ENCODE measurements at regions not wholly inside any gene's neighbourhood (a gene's known extent, or its start where the extent isn't known, plus 50 kb on each side); places are given as distances from the start of the nearest gene placed in this dataset.

DNA sequence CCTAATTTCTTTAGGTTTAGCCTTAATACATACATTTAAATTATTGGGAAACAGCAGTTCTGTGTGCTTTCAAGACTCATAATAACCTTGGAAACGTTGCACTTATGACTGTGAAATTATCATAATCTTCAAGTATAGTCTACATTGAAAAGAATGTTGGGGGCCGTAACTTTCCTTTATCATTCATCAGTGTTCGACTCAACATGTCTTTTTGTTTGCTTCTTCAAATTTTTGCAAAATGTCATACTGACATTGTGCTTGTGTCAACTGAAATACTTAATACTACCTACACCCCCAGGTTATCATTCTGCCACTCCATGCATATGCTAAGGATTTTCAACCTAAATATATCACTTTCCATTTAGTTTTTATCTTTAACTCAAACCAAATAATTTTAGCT is 1562.9 kb downstream of the OLFM4 start:
- H3K27ac ChIP-seq, result no peak overlapping the region
- no peaks in the 10 kb centered on the region for H3K79me2 ChIP-seq
- no peaks in the 10 kb centered on the region for H3K36me3 ChIP-seq (replicated peaks; ENCODE audit: insufficient read depth, low read depth)
- DNase-seq (ENCODE audit: low spot score), result no peak
- no peaks in the 10 kb centered on the region for H4K20me1 ChIP-seq (ENCODE audit: insufficient read depth, poor library complexity, severe bottlenecking)
- H3K4me3 ChIP-seq, result no peak overlapping the region
- H2AFZ ChIP-seq, result no peak overlapping the region
- H3K9me3 ChIP-seq (ENCODE audit: low read depth), result no peaks in the 10 kb centered on the region
- no peak overlapping the region for H3K4me2 ChIP-seq
- TF ChIP-seq EZH2phosphoT487 (IDR thresholded peaks at IDR 0.05; ENCODE audit: low read depth, severe bottlenecking, unreplicated experiment) (no peak), EZH2 (IDR thresholded peaks at IDR 0.05; ENCODE audit: borderline replicate concordance) (no peak)
- TF ChIP-seq, protein P1, sequence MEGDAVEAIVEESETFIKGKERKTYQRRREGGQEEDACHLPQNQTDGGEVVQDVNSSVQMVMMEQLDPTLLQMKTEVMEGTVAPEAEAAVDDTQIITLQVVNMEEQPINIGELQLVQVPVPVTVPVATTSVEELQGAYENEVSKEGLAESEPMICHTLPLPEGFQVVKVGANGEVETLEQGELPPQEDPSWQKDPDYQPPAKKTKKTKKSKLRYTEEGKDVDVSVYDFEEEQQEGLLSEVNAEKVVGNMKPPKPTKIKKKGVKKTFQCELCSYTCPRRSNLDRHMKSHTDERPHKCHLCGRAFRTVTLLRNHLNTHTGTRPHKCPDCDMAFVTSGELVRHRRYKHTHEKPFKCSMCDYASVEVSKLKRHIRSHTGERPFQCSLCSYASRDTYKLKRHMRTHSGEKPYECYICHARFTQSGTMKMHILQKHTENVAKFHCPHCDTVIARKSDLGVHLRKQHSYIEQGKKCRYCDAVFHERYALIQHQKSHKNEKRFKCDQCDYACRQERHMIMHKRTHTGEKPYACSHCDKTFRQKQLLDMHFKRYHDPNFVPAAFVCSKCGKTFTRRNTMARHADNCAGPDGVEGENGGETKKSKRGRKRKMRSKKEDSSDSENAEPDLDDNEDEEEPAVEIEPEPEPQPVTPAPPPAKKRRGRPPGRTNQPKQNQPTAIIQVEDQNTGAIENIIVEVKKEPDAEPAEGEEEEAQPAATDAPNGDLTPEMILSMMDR (IDR thresholded peaks at IDR 0.05; ENCODE audit: poor library complexity), result no peak
- WGBS (ENCODE audit: low lambda C conversion rate, missing lambda C conversion rate), result 84% methylated on average over 3 of the region's 3 CpGs
- H3K4me1 ChIP-seq (ENCODE audit: insufficient read depth), result no peaks in the 10 kb centered on the region
- no peaks in the 10 kb centered on the region for H3K27me3 ChIP-seq
- H3K9me2 ChIP-seq (replicated peaks; ENCODE audit: insufficient read depth), result no peaks in the 10 kb centered on the region

DNA sequence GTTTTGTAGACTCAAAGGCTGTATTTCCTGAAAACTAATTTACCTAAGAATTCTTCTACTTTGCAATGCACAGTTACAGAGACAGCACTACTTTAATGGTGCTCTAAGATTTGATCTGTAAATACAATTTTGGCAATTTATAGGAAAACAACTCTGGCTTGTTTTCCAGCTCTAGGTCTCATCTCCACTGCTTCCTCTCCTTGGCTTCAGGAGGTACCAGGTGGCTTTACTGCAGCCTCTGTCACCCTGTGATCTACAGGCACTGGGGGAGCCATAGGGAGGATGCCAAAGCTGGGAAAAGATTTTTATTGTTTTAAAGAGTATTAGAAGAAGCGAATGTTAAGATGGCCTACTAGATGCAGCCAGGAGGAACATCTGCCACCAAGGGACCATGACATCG is 1563.6 kb downstream of the OLFM4 start:
- Histone ChIP-seq H4K20me1 (ENCODE audit: insufficient read depth, poor library complexity, severe bottlenecking) (no peaks in the 10 kb centered on the region), H2AFZ (no peak overlapping the region), H3K27ac (no peak overlapping the region), H3K27me3 (no peaks in the 10 kb centered on the region), H3K9me2 (replicated peaks; ENCODE audit: insufficient read depth) (no peaks in the 10 kb centered on the region), H3K4me1 (ENCODE audit: insufficient read depth) (no peaks in the 10 kb centered on the region), H3K4me2 (no peak overlapping the region), H3K36me3 (replicated peaks; ENCODE audit: insufficient read depth, low read depth) (no peaks in the 10 kb centered on the region), H3K79me2 (no peaks in the 10 kb centered on the region), H3K9me3 (ENCODE audit: low read depth) (no peaks in the 10 kb centered on the region), H3K4me3 (no peak overlapping the region)
- TF ChIP-seq EZH2 (IDR thresholded peaks at IDR 0.05; ENCODE audit: borderline replicate concordance), result no peak
- TF ChIP-seq, protein P1 (IDR thresholded peaks at IDR 0.05; ENCODE audit: poor library complexity), result no peak
- no peak for TF ChIP-seq EZH2phosphoT487 (IDR thresholded peaks at IDR 0.05; ENCODE audit: low read depth, severe bottlenecking, unreplicated experiment)
- 76% methylated on average over 2 of the region's 2 CpGs for WGBS (ENCODE audit: low lambda C conversion rate, missing lambda C conversion rate)
- DNase-seq (ENCODE audit: low spot score), result no peak

DNA sequence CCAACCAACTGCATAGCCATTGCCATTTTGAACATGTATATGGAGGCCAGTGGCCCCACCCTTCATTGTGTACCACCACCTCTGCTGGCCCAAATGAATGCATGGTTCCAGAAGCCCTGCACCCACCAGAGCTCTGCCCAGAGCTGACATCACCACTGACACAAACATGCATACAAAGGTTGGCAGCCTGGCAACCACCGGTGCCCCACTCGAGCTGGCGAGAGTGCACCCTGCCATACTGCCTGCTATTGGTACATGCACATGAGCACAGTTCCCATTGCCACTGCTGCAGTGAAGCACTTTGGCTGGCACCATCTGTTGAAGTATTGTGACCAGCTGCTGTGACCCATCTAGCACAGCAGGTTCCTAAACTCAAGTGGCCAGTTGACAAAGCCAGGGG is 1564.9 kb downstream of the OLFM4 start:
- 98% methylated on average over 3 of the region's 3 CpGs for WGBS (ENCODE audit: low lambda C conversion rate, missing lambda C conversion rate)

More for the DNA sequence above, 1564.9 kb downstream of the OLFM4 start:
- Histone ChIP-seq H3K27me3 (no peaks in the 10 kb centered on the region), H4K20me1 (ENCODE audit: insufficient read depth, poor library complexity, severe bottlenecking) (no peaks in the 10 kb centered on the region), H3K9me2 (replicated peaks; ENCODE audit: insufficient read depth) (no peaks in the 10 kb centered on the region), H3K4me3 (no peak overlapping the region), H3K9me3 (ENCODE audit: low read depth) (no peaks in the 10 kb centered on the region), H3K27ac (no peak overlapping the region), H2AFZ (no peak overlapping the region), H3K4me1 (ENCODE audit: insufficient read depth) (no peaks in the 10 kb centered on the region), H3K4me2 (no peak overlapping the region), H3K79me2 (no peaks in the 10 kb centered on the region), H3K36me3 (replicated peaks; ENCODE audit: insufficient read depth, low read depth) (no peaks in the 10 kb centered on the region)
- TF ChIP-seq EZH2phosphoT487 (IDR thresholded peaks at IDR 0.05; ENCODE audit: low read depth, severe bottlenecking, unreplicated experiment), result no peak
- TF ChIP-seq EZH2 (IDR thresholded peaks at IDR 0.05; ENCODE audit: borderline replicate concordance), result no peak
- TF ChIP-seq, protein P1 (IDR thresholded peaks at IDR 0.05; ENCODE audit: poor library complexity), result no peak
- DNase-seq (ENCODE audit: low spot score), result no peak

Data from hepatocyte (in vitro differentiated cells).